CD8-positive, alpha-beta memory T cell (primary cell): ENCODE measurements at regions not wholly inside any gene's neighbourhood (a gene's known extent, or its start where the extent isn't known, plus 50 kb on each side); places are given as distances from the start of the nearest gene placed in this dataset.
"Not testable (repeated sequence)": the region's sequence is repeated elsewhere in the genome, so short reads cannot be mapped to it uniquely, and the experiment has no call there.

Experiments
- CTCF ChIA-PET: fragments of 350-600 bp; sonication (Branson Sonifier 250); formaldehyde crosslinking; loops from one replicate; lab custom pipeline; 2021; ENCODE audit warnings: antibody characterized with exemption; lab: Charles Lee
- POLR2A ChIA-PET: fragments of 350-600 bp; sonication (Branson Sonifier 250); formaldehyde crosslinking; loops from one replicate; lab custom pipeline; 2021; ENCODE audit warnings: antibody characterized with exemption; lab: Charles Lee
- DNase-seq, 5 donors: peaks; one replicate each; pipeline versions ENCODE4 v3.0.0 to v3.0.0-alpha.2; 2020 to 2022; ENCODE audit warnings: mixed read lengths in 1 of 5
- H3K27ac ChIP-seq: one replicate; pipeline ENCODE4 v1.7.0; 2013; ENCODE audit warnings: low read depth, mild to moderate bottlenecking, low read length, moderate library complexity
- H3K27me3 ChIP-seq: 2 replicates; pipeline ENCODE4 v1.7.0; 2013; ENCODE audit warnings: low read length, mild to moderate bottlenecking; ENCODE audit not compliant: insufficient read depth, poor library complexity, severe bottlenecking
- H3K36me3 ChIP-seq: 2 replicates; pipeline ENCODE4 v1.7.0; 2013; ENCODE audit warnings: mild to moderate bottlenecking, low read length, moderate library complexity; ENCODE audit not compliant: insufficient read depth
- H3K4me1 ChIP-seq: 2 replicates; pipeline ENCODE4 v1.7.0; 2013; ENCODE audit warnings: mild to moderate bottlenecking, low read length, moderate library complexity; ENCODE audit not compliant: insufficient read depth
- H3K4me3 ChIP-seq: 2 replicates; pipeline ENCODE4 v1.7.0; 2013; ENCODE audit warnings: mild to moderate bottlenecking, low read length
- H3K9me3 ChIP-seq: 2 replicates; pipeline ENCODE4 v1.7.0; 2013; ENCODE audit warnings: mild to moderate bottlenecking, low read length
- H3K27ac Mint-ChIP-seq, 8 donors: one replicate each; pipeline ENCODE4 v1.8.0; 2020 to 2021; ENCODE audit warnings: mixed read lengths in 8 of 8, mild to moderate bottlenecking in 6 of 8, inconsistent platforms in 3 of 8, moderate library complexity in 3 of 8
- H3K27me3 Mint-ChIP-seq, 2 donors: one replicate each; pipeline ENCODE4 v1.8.0; 2020 to 2021; ENCODE audit warnings: mixed read lengths in 2 of 2, mild to moderate bottlenecking in 1 of 2, moderate library complexity in 1 of 2
- H3K36me3 Mint-ChIP-seq, 3 donors: one replicate each; pipeline ENCODE4 v1.8.0; 2020 to 2021; ENCODE audit warnings: mixed read lengths in 3 of 3, inconsistent platforms in 1 of 3, mild to moderate bottlenecking in 1 of 3
- H3K4me1 Mint-ChIP-seq, 3 donors: one replicate each; pipeline ENCODE4 v1.8.0; 2020 to 2021; ENCODE audit warnings: mixed read lengths in 3 of 3, inconsistent platforms in 1 of 3, mild to moderate bottlenecking in 1 of 3
- H3K4me3 Mint-ChIP-seq, 7 donors: one replicate each; pipeline ENCODE4 v1.8.0; 2020 to 2021; ENCODE audit warnings: mixed read lengths in 7 of 7, mild to moderate bottlenecking in 6 of 7, moderate library complexity in 4 of 7, inconsistent platforms in 2 of 7
- H3K9me3 Mint-ChIP-seq, 5 donors: one replicate each; pipeline ENCODE4 v1.8.0; 2020 to 2022; ENCODE audit warnings: mixed read lengths in 5 of 5, mild to moderate bottlenecking in 3 of 5, moderate library complexity in 2 of 5, inconsistent platforms in 1 of 5

GRCh38 chr2:76149846-76150245 is 439.1 kb upstream of the GCFC2 start:
- no peaks in the 10 kb centered on the region for H3K36me3 ChIP-seq
- no peak for DNase-seq
- H3K27me3 ChIP-seq: no peaks in the 10 kb centered on the region
- Mint-ChIP-seq H3K36me3 (no peaks in the 10 kb centered on the region), H3K27ac (no peak overlapping the region), H3K27me3 (no peaks in the 10 kb centered on the region), H3K9me3 (peaks cover 3 to 24% (median 8%) of the 10 kb centered on the region in 5 donors), H3K4me1 (no peaks in the 10 kb centered on the region), H3K4me3 (no peak overlapping the region)
- H3K9me3 ChIP-seq: no peaks in the 10 kb centered on the region
- no peak overlapping the region for H3K4me3 ChIP-seq
- no peak overlapping the region for H3K27ac ChIP-seq
- ChIA-PET POLR2A (no interaction called here), CTCF (no interaction called here)
- H3K4me1 ChIP-seq: no peaks in the 10 kb centered on the region

- H3K4me3 Mint-ChIP-seq, DNase-seq, H3K36me3 Mint-ChIP-seq, H3K9me3 ChIP-seq, H3K36me3 ChIP-seq, H3K27ac ChIP-seq, H3K27ac Mint-ChIP-seq, H3K27me3 ChIP-seq, H3K4me1 ChIP-seq, H3K27me3 Mint-ChIP-seq, CTCF ChIA-PET, POLR2A ChIA-PET, H3K4me3 ChIP-seq, H3K4me1 Mint-ChIP-seq: not testable (repeated sequence)
- peaks cover 15 to 45% (median 22%) of the 10 kb centered on the region in 5 donors for H3K9me3 Mint-ChIP-seq
Observed at GRCh38 chr2:76139303-76139702, 428.6 kb upstream of the GCFC2 start.

GRCh38 chr2:76128622-76129021 is 417.9 kb upstream of the GCFC2 start:
- Mint-ChIP-seq H3K36me3 (no peaks in the 10 kb centered on the region), H3K27me3 (no peaks in the 10 kb centered on the region), H3K4me1 (no peaks in the 10 kb centered on the region), H3K9me3 (peaks cover 0 to 19% (median 6%) of the 10 kb centered on the region in 5 donors), H3K27ac (no peak overlapping the region), H3K4me3 (no peak overlapping the region)
- ChIA-PET POLR2A (no interaction called here), CTCF (no interaction called here)
- no peak for DNase-seq
- H3K9me3 ChIP-seq: no peaks in the 10 kb centered on the region
- no peaks in the 10 kb centered on the region for H3K36me3 ChIP-seq
- H3K27me3 ChIP-seq: no peaks in the 10 kb centered on the region
- H3K4me1 ChIP-seq: no peaks in the 10 kb centered on the region
- H3K27ac ChIP-seq: no peak overlapping the region
- no peak overlapping the region for H3K4me3 ChIP-seq

GRCh38 chr2:76120176-76120575 is 409.5 kb upstream of the GCFC2 start:
- Mint-ChIP-seq H3K9me3 (peaks cover 4 to 18% (median 12%) of the 10 kb centered on the region in 5 donors), H3K27me3 (no peaks in the 10 kb centered on the region), H3K27ac (no peak overlapping the region), H3K36me3 (no peaks in the 10 kb centered on the region), H3K4me3 (no peak overlapping the region), H3K4me1 (no peaks in the 10 kb centered on the region)
- H3K4me1 ChIP-seq: no peaks in the 10 kb centered on the region
- CTCF ChIA-PET: no interaction called here
- DNase-seq: no peak
- no peak overlapping the region for H3K4me3 ChIP-seq
- no peak overlapping the region for H3K27ac ChIP-seq
- H3K27me3 ChIP-seq: no peaks in the 10 kb centered on the region
- POLR2A ChIA-PET: no interaction called here
- H3K9me3 ChIP-seq: no peaks in the 10 kb centered on the region
- H3K36me3 ChIP-seq: no peaks in the 10 kb centered on the region

DNA sequence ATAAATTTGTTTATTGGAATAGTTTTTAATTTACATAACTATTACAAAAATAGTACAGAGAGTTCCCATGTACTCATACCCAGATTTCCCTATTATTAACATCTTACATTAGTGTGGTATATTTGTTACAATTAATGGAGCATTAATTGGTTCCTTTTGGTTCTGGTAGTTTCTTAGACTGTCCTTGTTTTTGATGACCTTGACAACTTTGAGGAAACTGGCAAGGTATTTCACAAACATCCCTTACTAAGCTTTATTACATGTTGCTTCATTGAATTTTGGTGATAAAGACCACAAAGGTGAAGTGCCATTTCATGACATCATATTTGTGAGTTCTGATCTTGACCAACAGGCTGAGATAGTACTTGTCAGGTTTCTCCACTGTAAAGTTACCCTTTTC is 379.0 kb upstream of the GCFC2 start:
- Mint-ChIP-seq H3K4me1 (no peaks in the 10 kb centered on the region), H3K27me3 (no peaks in the 10 kb centered on the region), H3K4me3 (no peak overlapping the region), H3K36me3 (no peaks in the 10 kb centered on the region), H3K9me3 (peaks cover 1 to 23% (median 10%) of the 10 kb centered on the region in 5 donors), H3K27ac (no peak overlapping the region)
- Histone ChIP-seq H3K36me3 (no peaks in the 10 kb centered on the region), H3K27me3 (no peaks in the 10 kb centered on the region), H3K4me3 (no peak overlapping the region), H3K4me1 (no peaks in the 10 kb centered on the region), H3K9me3 (no peaks in the 10 kb centered on the region), H3K27ac (no peak overlapping the region)
- no peak for DNase-seq
- ChIA-PET CTCF (no interaction called here), POLR2A (no interaction called here)

GRCh38 chr2:76083248-76083647 is 372.5 kb upstream of the GCFC2 start:
- Histone ChIP-seq H3K4me1 (no peaks in the 10 kb centered on the region), H3K4me3 (no peak overlapping the region), H3K9me3 (no peaks in the 10 kb centered on the region), H3K27ac (no peak overlapping the region), H3K36me3 (no peaks in the 10 kb centered on the region), H3K27me3 (no peaks in the 10 kb centered on the region)
- H3K4me3 Mint-ChIP-seq: no peak overlapping the region
- H3K4me1 Mint-ChIP-seq: no peaks in the 10 kb centered on the region
- H3K27me3 Mint-ChIP-seq: no peaks in the 10 kb centered on the region
- H3K9me3 Mint-ChIP-seq: peaks cover 0 to 31% (median 4%) of the 10 kb centered on the region in 5 donors
- no peaks in the 10 kb centered on the region for H3K36me3 Mint-ChIP-seq
- ChIA-PET CTCF (no interaction called here), POLR2A (no interaction called here)
- H3K27ac Mint-ChIP-seq: no peak overlapping the region
- no peak for DNase-seq

GRCh38 chr2:76082509-76082908 is 371.8 kb upstream of the GCFC2 start:
- Histone ChIP-seq H3K4me1 (no peaks in the 10 kb centered on the region), H3K9me3 (no peaks in the 10 kb centered on the region), H3K27me3 (no peaks in the 10 kb centered on the region), H3K4me3 (no peak overlapping the region), H3K27ac (no peak overlapping the region), H3K36me3 (no peaks in the 10 kb centered on the region)
- Mint-ChIP-seq H3K27me3 (no peaks in the 10 kb centered on the region), H3K9me3 (peaks cover 0 to 30% (median 1%) of the 10 kb centered on the region in 5 donors), H3K36me3 (no peaks in the 10 kb centered on the region), H3K27ac (no peak overlapping the region), H3K4me3 (no peak overlapping the region), H3K4me1 (no peaks in the 10 kb centered on the region)
- ChIA-PET CTCF (no interaction called here), POLR2A (no interaction called here)
- no peak for DNase-seq

DNA sequence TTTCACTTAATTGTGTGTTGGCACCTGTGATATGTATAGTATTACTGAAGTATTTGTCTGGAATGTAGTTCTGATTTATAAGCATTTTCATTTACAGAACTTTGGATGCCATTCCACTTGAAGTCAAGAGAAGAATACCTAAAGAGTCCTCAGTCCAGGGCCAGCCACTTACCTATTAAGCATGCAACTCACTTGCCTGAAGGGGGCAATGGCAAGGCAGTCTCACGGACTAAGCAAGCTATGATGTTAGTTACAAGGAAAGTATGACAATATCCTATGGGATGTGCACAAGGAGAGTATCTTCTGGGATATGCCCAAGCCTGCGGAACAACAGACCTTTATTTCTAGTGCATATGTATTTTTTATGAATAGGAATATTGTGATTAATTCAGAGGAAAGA is 369.4 kb upstream of the GCFC2 start:
- no peak for DNase-seq
- no peaks in the 10 kb centered on the region for H3K4me1 Mint-ChIP-seq
- no peak overlapping the region for H3K27ac Mint-ChIP-seq
- H3K4me3 Mint-ChIP-seq: no peak overlapping the region
- H3K4me1 ChIP-seq: no peaks in the 10 kb centered on the region
- no peaks in the 10 kb centered on the region for H3K27me3 Mint-ChIP-seq
- ChIA-PET POLR2A (no interaction called here), CTCF (no interaction called here)
- no peak overlapping the region for H3K4me3 ChIP-seq
- no peak overlapping the region for H3K27ac ChIP-seq
- no peaks in the 10 kb centered on the region for H3K36me3 ChIP-seq
- H3K9me3 Mint-ChIP-seq: peaks cover 0 to 29% (median 4%) of the 10 kb centered on the region in 5 donors
- H3K36me3 Mint-ChIP-seq: no peaks in the 10 kb centered on the region
- H3K27me3 ChIP-seq: no peaks in the 10 kb centered on the region
- H3K9me3 ChIP-seq: no peaks in the 10 kb centered on the region

- ChIA-PET CTCF (no interaction called here), POLR2A (no interaction called here)
- no peaks in the 10 kb centered on the region for H3K36me3 ChIP-seq
- no peaks in the 10 kb centered on the region for H3K4me1 ChIP-seq
- H3K27me3 ChIP-seq: no peaks in the 10 kb centered on the region
- H3K27ac ChIP-seq: no peak overlapping the region
- Mint-ChIP-seq H3K27ac (no peak overlapping the region), H3K4me3 (no peak overlapping the region), H3K36me3 (no peaks in the 10 kb centered on the region), H3K27me3 (no peaks in the 10 kb centered on the region), H3K4me1 (no peaks in the 10 kb centered on the region), H3K9me3 (peaks cover 0 to 32% (median 5%) of the 10 kb centered on the region in 5 donors)
- no peaks in the 10 kb centered on the region for H3K9me3 ChIP-seq
- H3K4me3 ChIP-seq: no peak overlapping the region
- no peak for DNase-seq
Observed at GRCh38 chr2:76075126-76075525, 364.4 kb upstream of the GCFC2 start.
